ENCODE measurements at regions not wholly inside any gene's neighbourhood (a gene's known extent, or its start where the extent isn't known, plus 50 kb on each side); places are given as distances from the start of the nearest gene placed in this dataset.

- no peak for DNase-seq
These were observed 117.6 kb downstream of the ANKRD50 start for GRCh38 chr4:124594945-124595344.

GRCh38 chr4:124596816-124597215 lies 115.7 kb downstream of the ANKRD50 start:
- DNase-seq = no peak

- DNase-seq = no peak
These were observed 102.3 kb downstream of the ANKRD50 start for GRCh38 chr4:124610211-124610610.

Measured in activated CD8-positive, alpha-beta memory T cell treated with anti-CD3 and anti-CD28 coated beads, Interleukin-2, amount 50 U/mL, for 48 hours (primary cell).